ENCODE measurements at regions not wholly inside any gene's neighbourhood (a gene's known extent, or its start where the extent isn't known, plus 50 kb on each side); places are given as distances from the start of the nearest gene placed in this dataset.

DNA sequence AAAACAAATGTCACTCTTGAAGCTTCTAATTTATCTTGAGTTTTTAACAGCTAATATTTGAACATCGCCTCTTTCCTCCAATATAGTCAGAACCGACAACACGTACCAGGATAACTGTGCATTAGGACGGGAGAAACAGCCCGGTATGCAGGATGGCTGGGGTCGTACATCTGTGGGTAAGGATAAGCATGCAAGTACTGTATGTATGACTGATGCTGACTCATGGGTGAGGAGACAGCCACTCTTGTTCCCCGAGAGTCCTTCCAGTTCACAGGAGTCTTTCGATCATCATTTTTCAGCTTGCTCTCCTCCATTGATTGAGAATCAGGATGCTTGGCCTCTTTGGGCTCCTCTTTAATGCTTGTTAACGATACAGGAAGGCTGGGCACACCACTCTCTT, 102.3 kb downstream of the ZNF608 start:
- no TSS peak for BruUV-seq (replicated peaks)
- TF ChIP-seq, protein P1, sequence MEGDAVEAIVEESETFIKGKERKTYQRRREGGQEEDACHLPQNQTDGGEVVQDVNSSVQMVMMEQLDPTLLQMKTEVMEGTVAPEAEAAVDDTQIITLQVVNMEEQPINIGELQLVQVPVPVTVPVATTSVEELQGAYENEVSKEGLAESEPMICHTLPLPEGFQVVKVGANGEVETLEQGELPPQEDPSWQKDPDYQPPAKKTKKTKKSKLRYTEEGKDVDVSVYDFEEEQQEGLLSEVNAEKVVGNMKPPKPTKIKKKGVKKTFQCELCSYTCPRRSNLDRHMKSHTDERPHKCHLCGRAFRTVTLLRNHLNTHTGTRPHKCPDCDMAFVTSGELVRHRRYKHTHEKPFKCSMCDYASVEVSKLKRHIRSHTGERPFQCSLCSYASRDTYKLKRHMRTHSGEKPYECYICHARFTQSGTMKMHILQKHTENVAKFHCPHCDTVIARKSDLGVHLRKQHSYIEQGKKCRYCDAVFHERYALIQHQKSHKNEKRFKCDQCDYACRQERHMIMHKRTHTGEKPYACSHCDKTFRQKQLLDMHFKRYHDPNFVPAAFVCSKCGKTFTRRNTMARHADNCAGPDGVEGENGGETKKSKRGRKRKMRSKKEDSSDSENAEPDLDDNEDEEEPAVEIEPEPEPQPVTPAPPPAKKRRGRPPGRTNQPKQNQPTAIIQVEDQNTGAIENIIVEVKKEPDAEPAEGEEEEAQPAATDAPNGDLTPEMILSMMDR (IDR thresholded peaks at IDR 0.05; ENCODE audit: unreplicated experiment): no peak
- no peaks in the 10 kb centered on the region for H3K36me3 Mint-ChIP-seq (ENCODE audit: insufficient read depth, unreplicated experiment)
- H3K27me3 Mint-ChIP-seq (ENCODE audit: unreplicated experiment): no peaks in the 10 kb centered on the region
- CTCF ChIA-PET: interaction anchor here (0.6 to 1.0 kb wide), 3 partner anchors 57 to 557 kb away, joined by 3 to 4 read pairs (median 3); no protein-coding TSS in a partner anchor
- peaks cover 46% of the 10 kb centered on the region for H3K4me1 Mint-ChIP-seq (ENCODE audit: low read depth, unreplicated experiment)
- no peak overlapping the region for H3K4me3 Mint-ChIP-seq (ENCODE audit: low read depth, unreplicated experiment)
- no peak for DNase-seq
- intact Hi-C loops (cut with micrococcal nuclease; ENCODE audit: unreplicated experiment): no loop called here
- no peak overlapping the region for H3K27ac Mint-ChIP-seq (ENCODE audit: unreplicated experiment)
- H3K9me3 Mint-ChIP-seq (ENCODE audit: low read depth, unreplicated experiment): no peaks in the 10 kb centered on the region

DNA sequence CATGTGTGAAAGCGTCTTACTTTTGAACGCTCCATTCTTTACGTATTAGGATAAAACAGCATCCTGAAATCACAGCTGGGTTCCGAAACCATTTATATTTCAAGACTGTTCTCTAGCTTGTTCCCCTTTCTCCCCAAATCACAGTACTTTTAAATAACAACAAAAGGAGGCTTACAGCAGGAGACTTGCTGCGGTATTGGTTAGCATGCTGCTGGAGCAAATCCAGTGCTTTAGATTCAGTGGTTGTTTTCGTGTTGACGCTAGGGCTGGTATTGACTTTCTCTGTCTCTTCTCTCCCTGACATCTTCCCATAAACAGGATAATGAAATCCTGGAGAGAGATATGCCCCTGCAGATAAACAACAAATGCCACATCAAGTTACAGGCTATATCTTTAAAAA, 103.1 kb downstream of the ZNF608 start:
- Mint-ChIP-seq H3K4me3 (ENCODE audit: low read depth, unreplicated experiment) (no peak overlapping the region), H3K36me3 (ENCODE audit: insufficient read depth, unreplicated experiment) (no peaks in the 10 kb centered on the region), H3K9me3 (ENCODE audit: low read depth, unreplicated experiment) (no peaks in the 10 kb centered on the region), H3K27ac (ENCODE audit: unreplicated experiment) (no peak overlapping the region), H3K27me3 (ENCODE audit: unreplicated experiment) (no peaks in the 10 kb centered on the region), H3K4me1 (ENCODE audit: low read depth, unreplicated experiment) (peaks cover 43% of the 10 kb centered on the region)
- BruUV-seq (replicated peaks): no TSS peak
- intact Hi-C loops (cut with micrococcal nuclease; ENCODE audit: unreplicated experiment): no loop called here
- TF ChIP-seq, protein P1 (IDR thresholded peaks at IDR 0.05; ENCODE audit: unreplicated experiment): no peak
- DNase-seq: no peak
- CTCF ChIA-PET: interaction anchor here (0.6 kb wide), 1 partner anchor 56 kb away, joined by 3 read pairs; no protein-coding TSS in a partner anchor

DNA sequence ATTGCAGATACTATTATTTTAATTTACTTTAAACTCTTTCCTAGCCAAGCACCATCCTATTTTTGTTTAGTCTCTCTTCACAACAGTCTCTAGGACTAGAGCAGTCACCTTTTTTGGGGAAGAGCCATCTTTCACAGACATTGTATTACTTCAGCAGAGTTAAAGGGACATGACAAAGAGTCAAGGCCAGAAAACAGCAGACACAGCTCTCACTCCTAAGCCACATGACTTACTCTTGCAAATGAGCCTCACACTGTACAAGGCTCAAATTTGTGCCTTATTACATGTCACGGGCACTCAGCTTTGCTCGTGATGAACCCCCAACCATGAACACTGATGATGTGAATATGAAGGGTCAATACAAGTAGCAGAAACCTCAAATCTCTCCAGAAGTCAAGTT, 104.3 kb downstream of the ZNF608 start:
- Mint-ChIP-seq H3K4me1 (ENCODE audit: low read depth, unreplicated experiment) (peaks cover 39% of the 10 kb centered on the region), H3K9me3 (ENCODE audit: low read depth, unreplicated experiment) (no peaks in the 10 kb centered on the region), H3K27me3 (ENCODE audit: unreplicated experiment) (no peaks in the 10 kb centered on the region), H3K27ac (ENCODE audit: unreplicated experiment) (peak overlapping the region; percentile 66), H3K36me3 (ENCODE audit: insufficient read depth, unreplicated experiment) (no peaks in the 10 kb centered on the region), H3K4me3 (ENCODE audit: low read depth, unreplicated experiment) (peak overlapping the region; percentile 39)
- intact Hi-C loops (cut with micrococcal nuclease; ENCODE audit: unreplicated experiment): no loop called here
- CTCF ChIA-PET: no interaction called here
- BruUV-seq (replicated peaks): no TSS peak
- DNase-seq: no peak
- TF ChIP-seq, protein P1 (IDR thresholded peaks at IDR 0.05; ENCODE audit: unreplicated experiment): no peak

DNA sequence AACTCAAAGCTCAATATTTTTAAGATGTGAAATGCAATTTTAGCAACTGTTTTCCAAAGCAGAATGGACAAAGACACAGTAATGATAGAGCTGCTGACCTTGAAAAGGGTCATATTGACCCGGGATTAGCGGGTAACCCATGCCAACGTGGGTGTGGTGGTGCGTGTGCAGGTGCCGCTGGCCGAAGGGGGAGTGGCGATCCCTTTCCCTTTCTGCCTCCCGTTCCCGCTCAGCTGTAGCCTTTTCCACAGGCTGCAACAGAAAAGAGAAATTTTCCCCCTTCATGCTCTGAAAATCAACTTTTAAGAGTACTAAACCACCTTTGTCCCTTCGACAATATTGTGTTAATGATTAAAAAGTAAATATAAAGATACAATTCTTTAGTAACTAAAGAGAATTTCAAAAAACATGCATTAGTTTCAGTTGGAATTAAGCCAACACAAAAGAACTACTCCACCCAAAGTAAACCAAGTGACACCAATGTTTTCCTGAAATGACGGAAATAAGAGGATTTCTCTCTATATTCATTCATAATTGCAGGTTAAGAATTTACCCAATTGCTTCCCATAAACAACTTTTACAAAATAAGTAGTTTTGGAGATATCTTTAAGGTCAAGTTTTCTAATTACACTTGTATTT, 105.2 kb downstream of the ZNF608 start:
- TF ChIP-seq, protein P1 (IDR thresholded peaks at IDR 0.05; ENCODE audit: unreplicated experiment): no peak
- no TSS peak for BruUV-seq (replicated peaks)

More for the DNA sequence above, 105.2 kb downstream of the ZNF608 start:
- peaks cover 39% of the 10 kb centered on the region for H3K4me1 Mint-ChIP-seq (ENCODE audit: low read depth, unreplicated experiment)
- intact Hi-C loops (cut with micrococcal nuclease; ENCODE audit: unreplicated experiment): no loop called here
- CTCF ChIA-PET: interaction anchor here (0.9 kb wide), 1 partner anchor 15 kb away, joined by 3 read pairs; no protein-coding TSS in a partner anchor
- peak overlapping the region; percentile 66 for H3K27ac Mint-ChIP-seq (ENCODE audit: unreplicated experiment)
- no peaks in the 10 kb centered on the region for H3K36me3 Mint-ChIP-seq (ENCODE audit: insufficient read depth, unreplicated experiment)
- H3K27me3 Mint-ChIP-seq (ENCODE audit: unreplicated experiment): no peaks in the 10 kb centered on the region
- peak overlapping the region; percentile 39 for H3K4me3 Mint-ChIP-seq (ENCODE audit: low read depth, unreplicated experiment)
- DNase-seq: peak; percentile 57
- no peaks in the 10 kb centered on the region for H3K9me3 Mint-ChIP-seq (ENCODE audit: low read depth, unreplicated experiment)
